22Rv1 (cell line): ENCODE measurements at regions not wholly inside any gene's neighbourhood (a gene's known extent, or its start where the extent isn't known, plus 50 kb on each side); places are given as distances from the start of the nearest gene placed in this dataset.

Experiments used
- CTCF ChIP-seq: fragments of 450-650 bp; IDR thresholded peaks from 2 replicates; pipeline ENCODE4 v1.5.1; 2017; ENCODE audit warnings: mild to moderate bottlenecking
- ZFX ChIP-seq: fragments of 450-650 bp; IDR thresholded peaks from 2 replicates; pipeline ENCODE4 v1.6.1; 2017; ENCODE audit warnings: antibody characterized with exemption, borderline replicate concordance

- no peak for TF ChIP-seq CTCF
- TF ChIP-seq ZFX: no peak
Observed at GRCh38 chr3:124504332-124505059, 225.8 kb upstream of the UMPS start.
